ENCODE measurements at regions not wholly inside any gene's neighbourhood (a gene's known extent, or its start where the extent isn't known, plus 50 kb on each side); places are given as distances from the start of the nearest gene placed in this dataset.
A peak's percentile ranks its signal among the peaks of the same experiment; 100 is the strongest.

- TF ChIP-seq CHAMP1 (IDR thresholded peaks at IDR 0.05) (0 out of 2 replicates have a peak, but pooled peaks have one; percentile 48), E2F4 (CRISPR knock-in tag; IDR thresholded peaks at IDR 0.05; ENCODE audit: low read depth) (0 out of 2 replicates have a peak, but pooled peaks have one; percentile 12), ZBTB33 (CRISPR knock-in tag; IDR thresholded peaks at IDR 0.05) (peak; percentile 96)
Observed at GRCh38 chr6:11925805-11926204, 86.3 kb upstream of the HIVEP1 start (continued).

GRCh38 chr6:11923621-11924020, 88.5 kb upstream of the HIVEP1 start:
- Histone ChIP-seq H3K27me3 (ENCODE audit: control insufficient read depth in 2 of 2, insufficient read depth in 2 of 2, low read length in 2 of 2) (no peaks in the 10 kb centered on the region), H3K9ac (ENCODE audit: insufficient read depth in 1 of 2, low read depth in 2 of 2, low read length in 2 of 2) (no peak overlapping the region), H3K36me3 (ENCODE audit: control insufficient read depth, insufficient read depth, low read length) (no peaks in the 10 kb centered on the region), H3K79me2 (ENCODE audit: control insufficient read depth, insufficient read depth, low read length) (no peaks in the 10 kb centered on the region), H2AFZ (ENCODE audit: low read depth, low read length) (peak overlapping the region; percentile 23), H3K4me3 (no peak overlapping the region), H3K27ac (ENCODE audit: extremely low read depth, low read depth, low read length) (no peak overlapping the region), H3K9me3 (replicated peaks; ENCODE audit: control insufficient read depth, insufficient read depth, low read depth, low read length) (no peaks in the 10 kb centered on the region), H4K20me1 (replicated peaks; ENCODE audit: control insufficient read depth, insufficient read depth, low read length) (no peaks in the 10 kb centered on the region), H3K9me1 (ENCODE audit: control insufficient read depth, insufficient read depth, low read length) (no peaks in the 10 kb centered on the region), H3K4me2 (ENCODE audit: insufficient read depth, low read length) (no peak overlapping the region), H3K4me1 (replicated peaks in 1 of 2; ENCODE audit: control insufficient read depth in 2 of 2, insufficient read depth in 2 of 2, low read length in 2 of 2) (peaks cover 17 to 44% of the 10 kb centered on the region in 2 experiments)
- FAIRE-seq: no peak
- no TSS peak for BruUV-seq (replicated peaks)
- no peak for ATAC-seq
- no peak for DNase-seq (ENCODE audit: extremely low read depth in 1 of 4, low spot score in 3 of 4)
- intact Hi-C loops (cut with micrococcal nuclease) (no loop called here), in situ Hi-C loops (cut with MboI) (no loop called here)
- POLR2A ChIA-PET: interaction anchor here (0.6 to 4.2 kb wide), 2 partner anchors 7 to 184 kb away, joined by 4 to 57 read pairs; no protein-coding TSS in a partner anchor
- 95% methylated on average over 3 of the region's 3 CpGs for WGBS (ENCODE audit: insufficient coverage, low coverage, missing lambda C conversion rate)
- CTCF ChIA-PET (ENCODE audit: low intra/inter-chr PET ratio): no interaction called here
- no peak for TF ChIP-seq MAFF (IDR thresholded peaks at IDR 0.05; ENCODE audit: low read length)
- TF ChIP-seq POU5F1 (IDR thresholded peaks at IDR 0.05; ENCODE audit: borderline replicate concordance, low read depth, low read length, partially characterized antibody): no peak
- TF ChIP-seq MYNN (IDR thresholded peaks at IDR 0.05): no peak
- no peak for TF ChIP-seq MYNN (CRISPR knock-in tag; IDR thresholded peaks at IDR 0.05)
- TF ChIP-seq POLR3A (IDR thresholded peaks at IDR 0.05; ENCODE audit: borderline replicate concordance, extremely low read depth, insufficient read depth, insufficient read length): no peak
- TF ChIP-seq ZFP91 (CRISPR knock-in tag; IDR thresholded peaks at IDR 0.05): no peak
- no peak for TF ChIP-seq NR4A1 (CRISPR knock-in tag; IDR thresholded peaks at IDR 0.05)
- no peak for TF ChIP-seq NR4A1 (tag; IDR thresholded peaks at IDR 0.05)
- TF ChIP-seq TFE3 (CRISPR knock-in tag; IDR thresholded peaks at IDR 0.05): no peak

Data from K562 (cell line).